NCI-H2227 treated with DMSO at 0.1 percent for 48 hours (cell line): ENCODE measurements at regions not wholly inside any gene's neighbourhood (a gene's known extent, or its start where the extent isn't known, plus 50 kb on each side); places are given as distances from the start of the nearest gene placed in this dataset.

Experiments used
- DNase-seq: peaks from one replicate; lab custom pipeline; 2025; lab: John Stamatoyannopoulos, UW

DNA sequence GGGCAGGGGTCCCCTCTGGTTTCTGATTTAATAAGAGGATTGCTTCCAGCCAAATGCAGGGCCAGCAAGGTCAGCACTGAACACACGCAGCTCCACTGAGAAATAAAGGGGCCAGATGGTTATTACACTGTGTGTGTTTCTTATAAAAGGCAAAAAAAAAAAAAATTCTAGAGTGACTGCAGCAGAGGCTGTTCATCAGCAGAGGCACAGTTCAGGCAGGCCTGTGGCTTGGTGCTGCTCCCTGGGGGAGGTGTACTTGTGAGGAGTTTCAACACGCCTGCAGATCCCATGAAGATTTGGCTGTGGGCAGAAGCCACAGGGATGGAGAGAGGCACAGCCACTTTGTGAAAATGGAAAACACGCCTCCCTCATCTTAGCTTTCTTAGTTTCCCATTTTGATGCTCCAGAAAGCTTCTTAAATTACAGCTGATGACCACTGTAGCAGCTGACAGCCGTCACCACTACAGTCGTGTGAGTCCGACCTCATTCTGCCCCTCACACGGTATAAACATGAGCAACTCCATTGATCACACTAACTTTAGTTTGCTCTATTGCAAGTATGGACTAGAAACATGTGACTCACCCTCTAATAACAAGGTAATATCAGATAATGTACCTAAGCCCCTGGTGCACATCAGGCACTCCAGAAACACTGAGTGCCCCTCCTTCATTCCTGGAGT is 726.5 kb upstream of the RAB6C start:
- no peak for DNase-seq

GRCh38 chr2:129253461-129253812 is 726.0 kb upstream of the RAB6C start:
- DNase-seq: no peak

DNA sequence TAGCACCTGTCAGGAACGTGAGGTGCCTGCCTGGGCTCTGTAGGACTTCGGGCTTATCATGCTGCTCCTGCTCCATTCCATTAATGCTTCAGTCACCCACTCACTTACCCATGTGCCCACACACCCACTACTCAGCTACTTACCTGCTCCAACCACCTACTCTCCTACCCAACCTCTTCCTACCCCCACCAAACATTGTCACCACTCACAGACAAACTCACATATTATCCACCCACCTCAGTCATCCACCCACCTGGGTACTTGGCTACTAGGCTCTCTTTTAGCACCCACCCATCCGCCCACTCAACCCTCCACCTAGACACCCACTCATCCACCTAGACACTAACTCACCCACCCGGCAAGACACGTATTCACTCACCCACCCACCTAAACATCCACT is 724.7 kb upstream of the RAB6C start:
- DNase-seq: no peak

DNA sequence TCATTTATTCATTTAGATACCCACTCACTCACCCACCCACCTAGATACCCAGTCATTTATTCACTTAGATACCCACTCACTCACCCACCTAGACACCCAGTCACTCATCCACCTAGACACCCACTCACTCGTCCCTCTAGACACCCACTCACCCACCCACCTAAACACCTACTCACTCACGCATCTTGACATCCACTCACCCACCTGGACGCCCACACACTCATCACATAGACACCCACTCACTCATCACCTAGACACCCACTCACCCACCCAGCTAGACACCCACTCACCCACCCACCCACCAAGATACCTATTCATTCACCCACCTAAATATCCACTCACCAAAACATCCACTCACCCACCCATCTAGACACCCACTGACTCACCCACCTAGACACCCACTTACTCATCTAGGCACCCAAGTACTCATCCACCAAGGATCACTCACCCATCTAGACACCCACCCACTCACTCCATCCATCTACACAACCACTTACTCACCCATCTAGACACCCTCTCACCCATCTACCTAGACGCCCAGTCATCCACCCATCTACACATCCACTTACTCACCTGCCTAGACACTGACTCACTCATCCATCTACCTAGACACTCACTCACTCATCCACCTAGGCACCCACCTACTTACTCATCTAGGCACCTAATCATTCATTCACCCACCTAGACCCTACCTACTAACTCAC is 723.7 kb upstream of the RAB6C start:
- DNase-seq: no peak

- DNase-seq: no peak
These were observed 722.8 kb upstream of the RAB6C start for GRCh38 chr2:129256642-129257041.

- DNase-seq: no peak
These were observed 716.5 kb upstream of the RAB6C start for GRCh38 chr2:129262934-129263333.

- no peak for DNase-seq
These were observed 715.5 kb upstream of the RAB6C start for GRCh38 chr2:129263939-129264338.

- no peak for DNase-seq
These were observed 711.9 kb upstream of the RAB6C start for GRCh38 chr2:129267559-129267958.

- no peak for DNase-seq
These were observed 706.0 kb upstream of the RAB6C start for GRCh38 chr2:129273266-129274037.

- DNase-seq: no peak
These were observed 705.4 kb upstream of the RAB6C start for GRCh38 chr2:129274038-129274415.

- DNase-seq: no peak
These were observed 704.5 kb upstream of the RAB6C start for GRCh38 chr2:129274918-129275317.

DNA sequence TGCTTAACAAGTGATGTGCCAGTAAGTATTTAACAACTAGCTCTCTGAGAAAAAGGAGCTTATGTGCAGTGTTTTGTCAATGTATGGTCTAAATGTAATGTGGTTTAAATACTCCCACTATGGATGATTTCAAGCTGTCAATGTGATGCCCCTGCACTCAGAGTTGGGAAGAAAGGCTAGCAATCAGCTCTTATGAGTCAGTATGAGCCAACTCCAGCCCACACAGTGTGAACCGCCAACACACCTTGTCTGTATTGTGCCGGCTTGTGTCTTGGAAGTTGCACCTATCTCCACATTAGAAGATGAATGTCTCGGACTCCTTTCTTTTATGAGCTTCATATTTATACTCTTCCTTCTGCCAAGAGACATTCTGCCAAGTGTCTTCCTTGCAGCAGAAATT is 703.8 kb upstream of the RAB6C start:
- DNase-seq: no peak

DNA sequence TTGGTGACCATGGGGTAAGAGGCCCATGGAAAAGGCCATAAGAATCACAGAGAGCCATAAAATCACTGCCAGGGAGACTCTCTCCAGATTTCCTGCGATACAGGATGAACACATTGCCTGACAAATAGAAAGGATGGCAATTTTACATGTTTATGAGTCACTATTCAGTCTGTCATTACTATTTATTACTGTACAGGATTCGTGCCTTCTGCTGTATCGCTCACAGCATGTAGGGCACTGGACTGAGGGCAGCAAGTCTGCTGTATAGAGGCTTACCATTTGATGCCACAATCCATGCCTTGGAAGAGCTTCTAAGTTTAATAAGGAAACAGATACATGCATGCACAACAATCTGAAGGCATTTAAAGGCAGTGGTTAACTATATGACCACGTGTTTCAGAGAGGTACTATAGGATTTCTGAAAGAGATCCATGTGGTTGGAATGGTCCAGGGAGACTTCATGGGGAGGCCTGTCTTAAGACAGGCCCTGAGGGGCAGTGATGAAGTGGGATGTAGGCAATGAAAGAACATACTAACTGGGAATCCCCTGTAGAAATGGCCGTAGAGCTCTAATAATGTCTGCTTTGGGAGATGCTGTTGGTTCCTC is 702.4 kb upstream of the RAB6C start:
- DNase-seq: no peak

GRCh38 chr2:129277585-129277981 is 701.9 kb upstream of the RAB6C start:
- DNase-seq: no peak

DNA sequence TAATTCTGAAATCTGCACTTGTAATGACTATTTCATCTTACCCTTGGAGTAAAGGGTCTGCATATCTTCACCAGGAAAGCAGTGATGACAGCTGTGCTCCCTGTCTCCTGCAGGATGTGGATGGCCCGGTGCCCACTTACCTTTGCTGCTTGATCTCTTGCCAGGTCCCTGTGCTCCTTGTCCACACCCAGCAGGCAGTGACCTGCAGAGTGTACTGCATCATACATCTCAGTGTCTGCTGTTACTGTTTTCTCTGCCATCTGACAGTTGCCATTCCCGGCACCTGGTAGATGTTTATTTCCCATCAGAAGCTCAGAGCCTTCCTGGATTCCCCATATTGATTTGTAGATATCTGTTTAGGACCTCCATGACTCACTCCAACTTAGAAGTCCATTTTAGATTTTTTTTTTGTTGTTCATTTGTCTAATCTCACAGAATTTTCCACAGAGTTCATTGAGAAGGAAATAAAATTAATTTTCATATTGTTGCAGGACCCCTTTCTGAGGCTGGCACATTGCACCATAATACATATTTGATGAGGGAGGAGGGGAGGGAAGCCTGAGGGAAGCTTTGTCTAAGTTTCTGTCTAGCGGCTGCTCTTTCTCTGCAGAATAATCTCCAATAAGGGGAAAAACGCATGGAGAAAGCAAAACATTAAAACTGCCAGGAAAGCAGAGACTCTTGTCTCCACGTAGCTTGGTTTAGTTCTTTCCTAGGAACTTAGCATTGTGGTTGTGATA is 697.5 kb upstream of the RAB6C start:
- no peak for DNase-seq

- no peak for DNase-seq
These were observed 694.5 kb upstream of the RAB6C start for GRCh38 chr2:129285012-129285411.

DNA sequence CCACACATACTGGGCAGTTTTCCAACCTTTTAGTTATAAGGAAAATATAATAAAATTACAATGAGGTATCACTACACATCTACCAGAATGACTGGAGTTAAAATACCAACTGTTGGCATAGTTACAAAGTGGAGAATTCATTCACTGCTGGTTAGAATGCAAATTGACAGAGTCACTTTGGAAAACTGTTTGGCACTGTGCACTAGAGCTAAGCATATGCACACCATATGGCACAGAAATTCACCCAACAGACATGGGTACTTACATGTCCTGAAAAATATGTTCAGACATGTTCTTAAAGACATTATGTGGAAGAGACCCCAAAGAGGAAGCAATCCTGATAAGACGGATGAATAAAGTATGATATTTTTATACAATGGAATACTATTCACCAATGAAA is 686.1 kb upstream of the RAB6C start:
- no peak for DNase-seq

DNA sequence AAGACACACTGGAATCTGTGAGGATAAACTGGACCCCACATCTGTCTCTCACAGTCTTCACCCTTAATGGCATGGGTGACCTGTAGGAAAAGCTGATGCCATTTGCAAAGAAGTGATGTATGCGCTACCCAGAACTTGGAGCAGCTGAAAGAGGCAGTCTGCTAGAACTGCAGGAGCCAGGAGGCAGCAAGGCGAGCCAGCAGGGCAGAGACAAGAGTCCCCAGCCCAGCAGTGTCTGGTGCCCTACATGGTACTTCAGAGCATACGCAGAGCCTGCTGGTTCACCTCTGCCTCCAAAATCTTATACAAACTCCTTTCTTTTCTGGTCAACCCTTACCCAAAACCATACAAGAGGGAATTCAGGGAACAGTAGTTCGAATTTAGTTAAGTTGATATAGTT is 683.1 kb upstream of the RAB6C start:
- no peak for DNase-seq

DNA sequence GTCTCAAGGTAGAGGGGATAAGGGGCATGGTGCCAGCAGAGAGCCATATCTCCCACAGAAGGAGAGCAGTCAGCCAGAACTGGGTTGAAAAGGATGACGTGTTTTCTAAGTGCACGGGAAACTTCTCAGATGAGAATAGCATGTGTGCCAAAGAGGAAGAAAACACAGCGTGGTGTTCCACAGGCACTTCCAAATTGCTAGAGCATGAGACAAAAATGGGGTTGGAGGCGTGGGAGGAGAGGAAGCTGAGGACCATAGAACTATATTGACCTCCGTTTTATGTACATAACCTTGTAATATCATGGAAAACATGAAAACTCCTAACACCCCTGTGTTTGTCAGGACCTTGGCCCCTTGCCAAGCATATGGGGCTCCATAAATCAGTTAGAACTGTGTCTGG is 682.7 kb upstream of the RAB6C start:
- no peak for DNase-seq

DNA sequence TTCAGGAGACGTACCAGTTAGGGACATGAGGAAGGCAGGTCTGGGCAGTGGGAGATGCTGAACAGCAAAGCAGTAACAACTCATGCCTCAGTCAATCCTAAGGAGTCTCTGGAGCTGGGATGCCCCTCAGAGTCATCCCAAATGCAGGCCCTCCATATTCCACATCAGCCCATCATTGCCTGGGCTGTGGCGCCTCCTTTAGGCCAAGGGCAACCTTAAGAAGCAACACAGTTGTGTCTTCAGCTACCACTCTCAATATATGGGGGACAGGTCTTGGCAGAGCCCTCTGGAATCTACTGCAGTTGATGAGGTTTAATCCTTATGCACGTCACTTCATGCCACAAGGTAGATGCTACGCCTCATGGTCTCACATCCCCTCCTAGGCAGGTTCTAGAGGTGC is 682.0 kb upstream of the RAB6C start:
- no peak for DNase-seq

GRCh38 chr2:129299338-129299737 is 680.1 kb upstream of the RAB6C start:
- DNase-seq: no peak

- DNase-seq: no peak
These were observed 679.7 kb upstream of the RAB6C start for GRCh38 chr2:129299756-129300155.
